Ovary (tissue), 7 donors: ENCODE measurements at regions not wholly inside any gene's neighbourhood (a gene's known extent, or its start where the extent isn't known, plus 50 kb on each side); places are given as distances from the start of the nearest gene placed in this dataset.

Source experiments
- DNase-seq, 5 donors: peaks; one replicate each; pipeline ENCODE4 v3.0.0-alpha.2; 2019 to 2020
- H3K27ac ChIP-seq, 2 donors: fragments of 200-600 bp; one replicate each; pipeline versions ENCODE4 v1.5.1 to v1.8.0; 2019 to 2022
- H3K27me3 ChIP-seq: fragments of 200-600 bp; one replicate; pipeline ENCODE4 v1.8.0; 2022
- H3K36me3 ChIP-seq: fragments of 200-600 bp; sonication (generic); one replicate; pipeline ENCODE4 v1.5.1; 2019
- H3K4me1 ChIP-seq: one replicate; pipeline ENCODE4 v1.8.1; 2013; ENCODE audit warnings: mild to moderate bottlenecking, moderate library complexity; ENCODE audit not compliant: insufficient read depth
- H3K4me3 ChIP-seq: fragments of 200-600 bp; sonication (generic); one replicate; pipeline ENCODE4 v1.5.1; 2017
- H3K9me3 ChIP-seq, 2 donors: fragments of 200-600 bp in 1 of 2; sonication (generic) in 1 of 2; one replicate each; pipeline versions ENCODE4 v1.5.1 to v1.8.1; 2013 to 2019; ENCODE audit warnings: mild to moderate bottlenecking in 1 of 2, moderate library complexity in 1 of 2
- CTCF ChIP-seq, 3 donors: fragments of 450-650 bp in 2 of 3; fragments of 200-600 bp in 1 of 3; IDR thresholded peaks; one replicate each; pipeline versions ENCODE4 v1.5.1 to v1.8.0; 2016 to 2022; ENCODE audit warnings: antibody characterized with exemption in 3 of 3, mild to moderate bottlenecking in 1 of 3
- EP300 ChIP-seq: sonication (generic); formaldehyde crosslinking; IDR thresholded peaks from one replicate; pipeline ENCODE4 v1.6.1; 2017; ENCODE audit warnings: antibody characterized with exemption
- POLR2A ChIP-seq: fragments of 450-650 bp; IDR thresholded peaks from one replicate; pipeline ENCODE4 v1.6.1; 2017; ENCODE audit warnings: antibody characterized with exemption, mild to moderate bottlenecking, moderate library complexity
- WGBS, 3 donors: extraction: QIAGEN DNeasy Blood & Tissue Kit in 1 of 3; methylation state at CpG; one replicate each; pipeline versions ENCODE4 v1.1.5 to v1.1.7; 2013 to 2017; 5-methylcytosine and 5-hydroxymethylcytosine counted together
- intact Hi-C, 4 donors: fragments of 100-400 bp; cut with DNase I; formaldehyde crosslinking; loops; one replicate each; pipeline versions ENCODE4 v1.11.0 to v1.15.1; 2022 to 2023
- donor health status: DM: no; HTN: no; CAD: no; lungs with moderate emphysema.
- donor health status: DM: no; HTN: no; CAD: no.
- donor health status: Bipolar disorder and iron deficiency.
- donor health status: DM: no; HTN: no; CAD: no.
- donor health status: DM: yes; HTN: yes; CAD: no.

GRCh38 chr13:34408640-34409039 is 533.4 kb upstream of the NBEA start:
- 85 to 87% (median 85%) methylated on average over 2 of the region's 2 CpGs for WGBS, 3 donors
- TF ChIP-seq EP300 (no peak), CTCF (IDR thresholded peaks at IDR 0.05) (no peak), POLR2A (no peak)

GRCh38 chr13:34409496-34410182 is 532.4 kb upstream of the NBEA start:
- H3K27me3 ChIP-seq: no peaks in the 10 kb centered on the region
- TF ChIP-seq POLR2A (no peak), CTCF (IDR thresholded peaks at IDR 0.05) (no peak), EP300 (no peak)
- no peaks in the 10 kb centered on the region for H3K36me3 ChIP-seq
- H3K9me3 ChIP-seq: no peaks in the 10 kb centered on the region
- H3K27ac ChIP-seq: no peak overlapping the region
- intact Hi-C loops: no loop called here
- no peak overlapping the region for H3K4me3 ChIP-seq
- no peak for DNase-seq
- no peaks in the 10 kb centered on the region for H3K4me1 ChIP-seq
- 43 to 57% (median 51%) methylated on average over 7 of the region's 7 CpGs for WGBS, 3 donors

More at GRCh38 chr13:34408640-34409039, 533.4 kb upstream of the NBEA start:
- no peak overlapping the region for H3K4me3 ChIP-seq
- no peak for DNase-seq
- H3K27ac ChIP-seq: no peak overlapping the region
- no peaks in the 10 kb centered on the region for H3K9me3 ChIP-seq
- no peaks in the 10 kb centered on the region for H3K27me3 ChIP-seq
- H3K4me1 ChIP-seq: no peaks in the 10 kb centered on the region
- H3K36me3 ChIP-seq: no peaks in the 10 kb centered on the region
- intact Hi-C loops: no loop called here

GRCh38 chr13:34410678-34411077 is 531.4 kb upstream of the NBEA start:
- H3K9me3 ChIP-seq: no peaks in the 10 kb centered on the region
- H3K4me3 ChIP-seq: no peak overlapping the region
- 25 to 27% (median 26%) methylated on average over 4 of the region's 4 CpGs for WGBS, 3 donors
- H3K27me3 ChIP-seq: no peaks in the 10 kb centered on the region
- TF ChIP-seq EP300 (no peak), CTCF (IDR thresholded peaks at IDR 0.05) (no peak), POLR2A (no peak)
- intact Hi-C loops: no loop called here
- no peaks in the 10 kb centered on the region for H3K4me1 ChIP-seq
- no peak for DNase-seq
- no peak overlapping the region for H3K27ac ChIP-seq
- H3K36me3 ChIP-seq: no peaks in the 10 kb centered on the region

- H3K9me3 ChIP-seq: no peaks in the 10 kb centered on the region
- WGBS, 3 donors: 72 to 76% (median 75%) methylated on average over 1 of the region's 1 CpG
- no peaks in the 10 kb centered on the region for H3K4me1 ChIP-seq
- H3K36me3 ChIP-seq: no peaks in the 10 kb centered on the region
- intact Hi-C loops: no loop called here
- no peak for DNase-seq
- no peak overlapping the region for H3K27ac ChIP-seq
- H3K4me3 ChIP-seq: no peak overlapping the region
- H3K27me3 ChIP-seq: no peaks in the 10 kb centered on the region
- TF ChIP-seq EP300 (no peak), POLR2A (no peak), CTCF (IDR thresholded peaks at IDR 0.05) (no peak)
Measured at GRCh38 chr13:34411177-34411576, 530.9 kb upstream of the NBEA start.
